ENCODE measurements at regions not wholly inside any gene's neighbourhood (a gene's known extent, or its start where the extent isn't known, plus 50 kb on each side); places are given as distances from the start of the nearest gene placed in this dataset.

DNA sequence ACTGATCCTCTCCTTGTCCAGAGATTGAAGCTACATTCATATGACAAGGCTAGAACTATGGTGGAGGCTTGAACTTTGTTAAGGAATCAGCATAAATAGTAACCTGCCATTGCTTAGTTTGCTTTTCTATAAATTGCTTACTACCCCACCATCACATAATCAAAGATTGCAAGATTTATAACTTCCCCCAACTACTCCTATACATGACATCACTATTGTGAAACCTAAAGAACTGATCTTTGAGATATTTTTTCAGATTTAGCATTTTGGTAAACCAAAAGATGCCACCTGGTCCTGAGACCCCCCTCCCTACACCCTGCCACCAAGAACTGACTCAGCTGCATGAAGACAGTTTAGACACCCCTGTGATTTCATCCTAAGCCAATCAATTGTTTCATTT is 385.3 kb downstream of the CDC5L start:
- no peaks in the 10 kb centered on the region for H3K36me3 ChIP-seq
- no peak overlapping the region for H3K4me3 ChIP-seq
- TF ChIP-seq, protein P1, sequence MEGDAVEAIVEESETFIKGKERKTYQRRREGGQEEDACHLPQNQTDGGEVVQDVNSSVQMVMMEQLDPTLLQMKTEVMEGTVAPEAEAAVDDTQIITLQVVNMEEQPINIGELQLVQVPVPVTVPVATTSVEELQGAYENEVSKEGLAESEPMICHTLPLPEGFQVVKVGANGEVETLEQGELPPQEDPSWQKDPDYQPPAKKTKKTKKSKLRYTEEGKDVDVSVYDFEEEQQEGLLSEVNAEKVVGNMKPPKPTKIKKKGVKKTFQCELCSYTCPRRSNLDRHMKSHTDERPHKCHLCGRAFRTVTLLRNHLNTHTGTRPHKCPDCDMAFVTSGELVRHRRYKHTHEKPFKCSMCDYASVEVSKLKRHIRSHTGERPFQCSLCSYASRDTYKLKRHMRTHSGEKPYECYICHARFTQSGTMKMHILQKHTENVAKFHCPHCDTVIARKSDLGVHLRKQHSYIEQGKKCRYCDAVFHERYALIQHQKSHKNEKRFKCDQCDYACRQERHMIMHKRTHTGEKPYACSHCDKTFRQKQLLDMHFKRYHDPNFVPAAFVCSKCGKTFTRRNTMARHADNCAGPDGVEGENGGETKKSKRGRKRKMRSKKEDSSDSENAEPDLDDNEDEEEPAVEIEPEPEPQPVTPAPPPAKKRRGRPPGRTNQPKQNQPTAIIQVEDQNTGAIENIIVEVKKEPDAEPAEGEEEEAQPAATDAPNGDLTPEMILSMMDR (IDR thresholded peaks at IDR 0.05 in 8 of 11, conservative IDR thresholded peaks at IDR 0.05 in 3 of 11), result no peak
- TF ChIP-seq POLR2AphosphoS5 (IDR thresholded peaks at IDR 0.05) (no peak), POLR2A (IDR thresholded peaks at IDR 0.05) (no peak)
- no peaks in the 10 kb centered on the region for H3K27me3 ChIP-seq (replicated peaks in 1 of 7)
- H3K4me1 ChIP-seq, result no peaks in the 10 kb centered on the region
- H3K27ac ChIP-seq, result no peak overlapping the region
- H3K9me3 ChIP-seq, result peaks cover 0 to 6% (median 3%) of the 10 kb centered on the region in 8 donors
- DNase-seq, result no peak
- intact Hi-C loops (cut with DNase I; ENCODE audit: low total_unique reads), result no loop called here

DNA sequence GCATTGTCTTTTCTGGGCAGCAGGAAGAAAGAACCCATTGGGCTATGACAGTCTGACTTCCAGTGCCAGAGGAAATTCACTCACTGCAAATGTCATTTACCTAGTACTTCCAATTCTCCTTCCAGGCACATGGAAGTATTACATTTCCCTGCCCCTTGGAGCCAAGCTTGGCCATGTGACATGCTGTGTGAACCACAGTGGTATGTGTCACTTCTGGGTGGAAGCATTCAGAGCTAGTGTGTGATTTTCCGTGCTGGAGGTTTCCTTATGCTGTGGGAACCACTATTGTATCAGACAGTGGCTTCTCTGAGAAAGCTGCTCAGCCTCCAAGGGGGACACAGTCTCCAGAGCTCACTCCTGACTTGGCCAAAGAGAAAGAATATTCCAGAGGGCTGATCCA is 387.6 kb downstream of the CDC5L start:
- Histone ChIP-seq H3K27me3 (replicated peaks in 1 of 7) (no peaks in the 10 kb centered on the region), H3K4me3 (no peak overlapping the region), H3K27ac (no peak overlapping the region), H3K36me3 (no peaks in the 10 kb centered on the region), H3K9me3 (peaks cover 0 to 3% (median under 1%) of the 10 kb centered on the region in 8 donors), H3K4me1 (no peaks in the 10 kb centered on the region)
- 63 to 89% (median 81%) methylated on average over 1 of the region's 1 CpG; no CpG with 5 or more reads in 1 of the 5 donors for WGBS, 5 donors
- no peak for TF ChIP-seq POLR2A (IDR thresholded peaks at IDR 0.05)
- TF ChIP-seq, protein P1 (IDR thresholded peaks at IDR 0.05 in 8 of 11, conservative IDR thresholded peaks at IDR 0.05 in 3 of 11), result no peak
- no peak for TF ChIP-seq POLR2AphosphoS5 (IDR thresholded peaks at IDR 0.05)
- no peak for DNase-seq
- intact Hi-C loops (cut with DNase I; ENCODE audit: low total_unique reads), result no loop called here

DNA sequence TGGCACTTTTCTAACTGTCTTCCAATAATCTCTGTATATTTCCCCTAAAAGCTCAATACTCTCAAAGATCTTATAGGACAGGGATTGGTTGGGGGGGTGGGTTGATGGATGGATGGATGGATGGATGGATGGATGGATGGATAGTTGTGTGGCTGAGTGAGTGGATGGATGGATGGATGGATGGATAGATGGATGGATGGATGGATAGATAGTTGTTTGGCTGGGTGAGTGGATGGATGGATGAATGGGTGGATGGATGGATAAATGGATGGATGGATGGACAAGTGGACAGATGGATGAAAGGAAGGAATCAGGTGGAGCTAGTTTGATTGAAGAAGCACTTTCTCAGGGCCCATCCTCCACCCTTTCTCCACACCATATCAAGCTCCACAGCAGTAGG is 388.8 kb downstream of the CDC5L start:
- H3K27me3 ChIP-seq (replicated peaks in 1 of 7), result no peaks in the 10 kb centered on the region
- intact Hi-C loops (cut with DNase I; ENCODE audit: low total_unique reads), result no loop called here
- TF ChIP-seq, protein P1 (IDR thresholded peaks at IDR 0.05 in 8 of 11, conservative IDR thresholded peaks at IDR 0.05 in 3 of 11), result no peak
- TF ChIP-seq POLR2A (IDR thresholded peaks at IDR 0.05) (no peak), POLR2AphosphoS5 (IDR thresholded peaks at IDR 0.05) (no peak)

DNA sequence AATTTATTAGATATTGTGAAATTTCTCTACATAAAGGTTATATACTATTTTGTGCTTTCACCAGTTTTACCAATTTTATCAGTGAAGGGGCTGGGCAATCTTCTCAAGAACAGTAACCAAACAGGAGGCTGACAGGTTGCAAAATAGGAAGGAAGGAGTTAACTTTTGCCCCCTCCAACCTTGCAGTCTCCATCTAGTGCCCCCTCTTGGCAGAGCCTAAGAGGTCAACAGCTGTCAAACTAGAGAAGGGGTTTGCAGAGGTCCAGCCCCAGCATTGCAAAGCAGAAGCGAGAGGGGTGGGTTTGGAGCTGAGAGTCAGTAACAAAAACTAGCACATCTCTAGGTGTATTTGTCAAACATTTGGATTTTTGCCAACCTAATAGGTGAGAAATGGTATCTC is 391.0 kb downstream of the CDC5L start:
- DNase-seq, result no peak
- WGBS, 5 donors, result 83 to 95% (median 93%) methylated on average over 1 of the region's 1 CpG
- intact Hi-C loops (cut with DNase I; ENCODE audit: low total_unique reads), result no loop called here
- TF ChIP-seq, protein P1 (IDR thresholded peaks at IDR 0.05 in 8 of 11, conservative IDR thresholded peaks at IDR 0.05 in 3 of 11), result no peak
- TF ChIP-seq POLR2AphosphoS5 (IDR thresholded peaks at IDR 0.05), result no peak
- TF ChIP-seq POLR2A (IDR thresholded peaks at IDR 0.05), result no peak
- no peaks in the 10 kb centered on the region for H3K36me3 ChIP-seq
- no peaks in the 10 kb centered on the region for H3K27me3 ChIP-seq (replicated peaks in 1 of 7)
- no peaks in the 10 kb centered on the region for H3K4me1 ChIP-seq
- no peak overlapping the region for H3K27ac ChIP-seq
- H3K4me3 ChIP-seq, result no peak overlapping the region
- H3K9me3 ChIP-seq, result no peaks in the 10 kb centered on the region

More for the DNA sequence above, 388.8 kb downstream of the CDC5L start:
- no peaks in the 10 kb centered on the region for H3K9me3 ChIP-seq
- DNase-seq, result no peak
- H3K4me3 ChIP-seq, result no peak overlapping the region
- no peaks in the 10 kb centered on the region for H3K4me1 ChIP-seq
- H3K27ac ChIP-seq, result no peak overlapping the region
- no peaks in the 10 kb centered on the region for H3K36me3 ChIP-seq
